ENCODE measurements at regions not wholly inside any gene's neighbourhood (a gene's known extent, or its start where the extent isn't known, plus 50 kb on each side); places are given as distances from the start of the nearest gene placed in this dataset.

GRCh38 chr14:95034788-95035187, 122.5 kb downstream of the DICER1 start:
- no peaks in the 10 kb centered on the region for H3K27me3 ChIP-seq
- peaks cover 0 to 3% (median 0%) of the 10 kb centered on the region in 4 donors for H3K9me3 ChIP-seq
- TF ChIP-seq EP300 (IDR thresholded peaks at IDR 0.05): no peak
- TF ChIP-seq CTCF (IDR thresholded peaks at IDR 0.05): no peak
- no peak for TF ChIP-seq POLR2AphosphoS5 (IDR thresholded peaks at IDR 0.05)
- no peak for TF ChIP-seq POLR2A (IDR thresholded peaks at IDR 0.05)
- ATAC-seq (ENCODE audit: low FRiP score in 2 of 2): no peak
- DNase-seq: no peak
- no peaks in the 10 kb centered on the region for H3K36me3 ChIP-seq
- no peak overlapping the region for H3K4me3 ChIP-seq
- H3K4me1 ChIP-seq: no peaks in the 10 kb centered on the region
- 48 to 63% methylated on average over 5 of the region's 5 CpGs for WGBS, 2 donors
- H3K27ac ChIP-seq: no peak overlapping the region

- no peaks in the 10 kb centered on the region for H3K4me1 ChIP-seq
- DNase-seq (no peak), ATAC-seq (ENCODE audit: low FRiP score in 2 of 2) (no peak)
- WGBS, 2 donors: 76% methylated on average over 8 of the region's 8 CpGs
- no peak overlapping the region for H3K27ac ChIP-seq
- H3K4me3 ChIP-seq: no peak overlapping the region
- no peaks in the 10 kb centered on the region for H3K36me3 ChIP-seq
- H3K9me3 ChIP-seq: peaks cover 0 to 3% (median 0%) of the 10 kb centered on the region in 4 donors
- no peak for TF ChIP-seq EP300 (IDR thresholded peaks at IDR 0.05)
- H3K27me3 ChIP-seq: no peaks in the 10 kb centered on the region
Observed at GRCh38 chr14:95033682-95034632, 123.4 kb downstream of the DICER1 start.

- Histone ChIP-seq H3K4me1 (no peaks in the 10 kb centered on the region), H3K4me3 (no peak overlapping the region), H3K27me3 (no peaks in the 10 kb centered on the region), H3K36me3 (no peaks in the 10 kb centered on the region), H3K9me3 (peaks cover 0 to 3% (median 0%) of the 10 kb centered on the region in 4 donors), H3K27ac (no peak overlapping the region)
- no peak for DNase-seq
- 64 to 67% methylated on average over 4 of the region's 4 CpGs for WGBS, 2 donors
- ATAC-seq (ENCODE audit: low FRiP score in 2 of 2): no peak
- TF ChIP-seq POLR2A (IDR thresholded peaks at IDR 0.05): no peak
- no peak for TF ChIP-seq EP300 (IDR thresholded peaks at IDR 0.05)
- no peak for TF ChIP-seq CTCF (IDR thresholded peaks at IDR 0.05)
- TF ChIP-seq POLR2AphosphoS5 (IDR thresholded peaks at IDR 0.05): no peak
Observed at GRCh38 chr14:95033031-95033430, 124.3 kb downstream of the DICER1 start.

GRCh38 chr14:95026851-95027463, 130.4 kb downstream of the DICER1 start:
- ATAC-seq (ENCODE audit: low FRiP score in 2 of 2) (no peak), DNase-seq (no peak)
- H3K9me3 ChIP-seq: peaks cover 0 to 3% (median under 1%) of the 10 kb centered on the region in 4 donors
- H3K4me3 ChIP-seq: no peak overlapping the region
- TF ChIP-seq POLR2AphosphoS5 (IDR thresholded peaks at IDR 0.05) (no peak), EP300 (IDR thresholded peaks at IDR 0.05) (no peak)
- no peaks in the 10 kb centered on the region for H3K36me3 ChIP-seq
- no peak overlapping the region for H3K27ac ChIP-seq
- H3K4me1 ChIP-seq: no peaks in the 10 kb centered on the region
- WGBS, 2 donors: 89 to 91% methylated on average over 7 of the region's 7 CpGs
- H3K27me3 ChIP-seq: no peaks in the 10 kb centered on the region

- DNase-seq (no peak), ATAC-seq (ENCODE audit: low FRiP score in 2 of 2) (no peak)
- H3K4me3 ChIP-seq: no peak overlapping the region
- H3K36me3 ChIP-seq: no peaks in the 10 kb centered on the region
- TF ChIP-seq CTCF (IDR thresholded peaks at IDR 0.05): no peak
- WGBS, 2 donors: 83 to 86% methylated on average over 6 of the region's 6 CpGs
- H3K27ac ChIP-seq: no peak overlapping the region
- H3K27me3 ChIP-seq: no peaks in the 10 kb centered on the region
- no peaks in the 10 kb centered on the region for H3K4me1 ChIP-seq
- peaks cover 0 to 4% (median 0%) of the 10 kb centered on the region in 4 donors for H3K9me3 ChIP-seq
Observed at GRCh38 chr14:95025941-95026340, 131.4 kb downstream of the DICER1 start.
